ENCODE measurements at regions not wholly inside any gene's neighbourhood (a gene's known extent, or its start where the extent isn't known, plus 50 kb on each side); places are given as distances from the start of the nearest gene placed in this dataset.

DNA sequence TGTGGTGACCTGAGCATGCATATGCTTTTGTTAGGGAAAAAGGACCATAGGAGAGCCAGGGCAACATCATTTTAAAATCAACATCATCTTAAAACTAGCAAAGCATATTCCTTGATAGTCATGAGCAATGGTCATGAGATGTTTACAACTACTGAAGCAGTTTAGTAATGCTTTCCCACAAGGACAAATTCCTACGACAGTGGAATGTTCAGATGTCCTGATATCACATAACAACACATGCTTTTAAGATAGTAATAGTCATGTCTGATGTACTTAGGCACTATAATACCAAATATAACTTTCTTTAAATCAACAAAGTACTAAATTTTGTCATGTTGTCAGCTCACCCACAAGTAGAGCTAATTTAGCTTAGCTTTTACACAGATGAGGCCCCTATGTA lies 370.3 kb downstream of the HTR1B start:
- TF ChIP-seq, protein P1, sequence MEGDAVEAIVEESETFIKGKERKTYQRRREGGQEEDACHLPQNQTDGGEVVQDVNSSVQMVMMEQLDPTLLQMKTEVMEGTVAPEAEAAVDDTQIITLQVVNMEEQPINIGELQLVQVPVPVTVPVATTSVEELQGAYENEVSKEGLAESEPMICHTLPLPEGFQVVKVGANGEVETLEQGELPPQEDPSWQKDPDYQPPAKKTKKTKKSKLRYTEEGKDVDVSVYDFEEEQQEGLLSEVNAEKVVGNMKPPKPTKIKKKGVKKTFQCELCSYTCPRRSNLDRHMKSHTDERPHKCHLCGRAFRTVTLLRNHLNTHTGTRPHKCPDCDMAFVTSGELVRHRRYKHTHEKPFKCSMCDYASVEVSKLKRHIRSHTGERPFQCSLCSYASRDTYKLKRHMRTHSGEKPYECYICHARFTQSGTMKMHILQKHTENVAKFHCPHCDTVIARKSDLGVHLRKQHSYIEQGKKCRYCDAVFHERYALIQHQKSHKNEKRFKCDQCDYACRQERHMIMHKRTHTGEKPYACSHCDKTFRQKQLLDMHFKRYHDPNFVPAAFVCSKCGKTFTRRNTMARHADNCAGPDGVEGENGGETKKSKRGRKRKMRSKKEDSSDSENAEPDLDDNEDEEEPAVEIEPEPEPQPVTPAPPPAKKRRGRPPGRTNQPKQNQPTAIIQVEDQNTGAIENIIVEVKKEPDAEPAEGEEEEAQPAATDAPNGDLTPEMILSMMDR (IDR thresholded peaks at IDR 0.05 in 4 of 5, conservative IDR thresholded peaks at IDR 0.05 in 1 of 5) = no peak
- no peak for TF ChIP-seq POLR2A (IDR thresholded peaks at IDR 0.05)

Data from gastrocnemius medialis (tissue), 4 donors.